OCI-LY1 (cell line): ENCODE measurements at regions not wholly inside any gene's neighbourhood (a gene's known extent, or its start where the extent isn't known, plus 50 kb on each side); places are given as distances from the start of the nearest gene placed in this dataset.

Experiments
- CTCF ChIP-seq: fragments of 200-600 bp; sonication (generic), shearing (Covaris generic); IDR thresholded peaks from 2 replicates; pipeline ENCODE4 v1.5.1; 2017; ENCODE audit warnings: mild to moderate bottlenecking, antibody characterized with exemption, low read length, moderate library complexity, mixed read lengths
- EZH2 ChIP-seq: fragments of 200-600 bp; sonication (generic), shearing (Covaris generic); IDR thresholded peaks from 2 replicates; pipeline ENCODE4 v1.8.0; 2017; ENCODE audit warnings: borderline replicate concordance, mixed run types, mild to moderate bottlenecking, antibody characterized with exemption, low read length, moderate library complexity, mixed read lengths

GRCh38 chr4:22869235-22869634 is 176.5 kb downstream of the GBA3 start:
- TF ChIP-seq CTCF (no peak), EZH2 (no peak)
